Fibroblast of lung (primary cell): ENCODE measurements at regions not wholly inside any gene's neighbourhood (a gene's known extent, or its start where the extent isn't known, plus 50 kb on each side); places are given as distances from the start of the nearest gene placed in this dataset.

Source experiments
- CTCF ChIP-seq, 2 donors: IDR thresholded peaks in 1 of 2; conservative IDR thresholded peaks in 1 of 2; 1 replicate in 1 of 2; 2 replicates in 1 of 2; pipeline ENCODE4 v1.5.1; 2011 to 2012; ENCODE audit warnings: low read length in 2 of 2, control low read depth in 1 of 2, inconsistent platforms in 1 of 2, low read depth in 1 of 2, mild to moderate bottlenecking in 1 of 2
- EZH2 ChIP-seq: IDR thresholded peaks from 2 replicates; pipeline ENCODE4 v1.5.1; 2012; ENCODE audit warnings: low read length, control low read depth, mild to moderate bottlenecking; ENCODE audit errors: missing control alignments

- TF ChIP-seq EZH2 = no peak
- TF ChIP-seq CTCF (conservative IDR thresholded peaks at IDR 0.05 in 1 of 2, IDR thresholded peaks at IDR 0.05 in 1 of 2; ENCODE audit: low read depth in 1 of 2, low read length in 2 of 2) = no peak
Measured at GRCh38 chr6:170473301-170473717, 79.8 kb downstream of the PSMB1 start.
